ENCODE measurements at regions not wholly inside any gene's neighbourhood (a gene's known extent, or its start where the extent isn't known, plus 50 kb on each side); places are given as distances from the start of the nearest gene placed in this dataset.

DNA sequence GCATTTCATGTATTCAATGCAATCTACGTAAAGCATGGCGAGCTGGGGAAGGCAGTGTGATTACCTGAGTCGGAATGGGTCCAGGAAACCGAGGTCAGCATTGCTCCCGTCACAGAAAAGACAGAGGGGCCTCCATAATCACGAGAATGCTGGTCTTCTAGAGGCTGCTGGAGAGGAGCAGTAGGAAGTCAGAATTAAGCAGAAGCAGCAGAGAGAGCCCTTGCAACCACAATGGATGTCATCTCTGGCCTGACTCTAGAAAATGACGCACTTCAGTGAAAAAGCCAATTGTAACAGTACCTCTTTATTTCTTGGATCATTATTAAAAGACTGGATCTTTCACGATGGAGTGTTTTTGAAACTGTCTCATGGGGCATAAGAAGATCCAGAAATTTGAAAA lies 69.5 kb upstream of the FOXN3 start:
- TF ChIP-seq, protein P1, sequence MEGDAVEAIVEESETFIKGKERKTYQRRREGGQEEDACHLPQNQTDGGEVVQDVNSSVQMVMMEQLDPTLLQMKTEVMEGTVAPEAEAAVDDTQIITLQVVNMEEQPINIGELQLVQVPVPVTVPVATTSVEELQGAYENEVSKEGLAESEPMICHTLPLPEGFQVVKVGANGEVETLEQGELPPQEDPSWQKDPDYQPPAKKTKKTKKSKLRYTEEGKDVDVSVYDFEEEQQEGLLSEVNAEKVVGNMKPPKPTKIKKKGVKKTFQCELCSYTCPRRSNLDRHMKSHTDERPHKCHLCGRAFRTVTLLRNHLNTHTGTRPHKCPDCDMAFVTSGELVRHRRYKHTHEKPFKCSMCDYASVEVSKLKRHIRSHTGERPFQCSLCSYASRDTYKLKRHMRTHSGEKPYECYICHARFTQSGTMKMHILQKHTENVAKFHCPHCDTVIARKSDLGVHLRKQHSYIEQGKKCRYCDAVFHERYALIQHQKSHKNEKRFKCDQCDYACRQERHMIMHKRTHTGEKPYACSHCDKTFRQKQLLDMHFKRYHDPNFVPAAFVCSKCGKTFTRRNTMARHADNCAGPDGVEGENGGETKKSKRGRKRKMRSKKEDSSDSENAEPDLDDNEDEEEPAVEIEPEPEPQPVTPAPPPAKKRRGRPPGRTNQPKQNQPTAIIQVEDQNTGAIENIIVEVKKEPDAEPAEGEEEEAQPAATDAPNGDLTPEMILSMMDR (IDR thresholded peaks at IDR 0.05), result no peak
- TF ChIP-seq POLR2A (IDR thresholded peaks at IDR 0.05), result no peak
